ENCODE measurements at regions not wholly inside any gene's neighbourhood (a gene's known extent, or its start where the extent isn't known, plus 50 kb on each side); places are given as distances from the start of the nearest gene placed in this dataset.

- no peak overlapping the region for H3K4me3 ChIP-seq (ENCODE audit: low read depth, low read length)
- in situ Hi-C loops (cut with HindIII; ENCODE audit: low sequenced_read_pairs) = no loop called here
- no peak for DNase-seq (ENCODE audit: low read depth, low spot score)
- no peak for TF ChIP-seq CTCF (IDR thresholded peaks at IDR 0.05; ENCODE audit: low read depth, low read length)
These were observed 299.4 kb downstream of the TCERG1L start for GRCh38 chr10:131011936-131012640.

DNA sequence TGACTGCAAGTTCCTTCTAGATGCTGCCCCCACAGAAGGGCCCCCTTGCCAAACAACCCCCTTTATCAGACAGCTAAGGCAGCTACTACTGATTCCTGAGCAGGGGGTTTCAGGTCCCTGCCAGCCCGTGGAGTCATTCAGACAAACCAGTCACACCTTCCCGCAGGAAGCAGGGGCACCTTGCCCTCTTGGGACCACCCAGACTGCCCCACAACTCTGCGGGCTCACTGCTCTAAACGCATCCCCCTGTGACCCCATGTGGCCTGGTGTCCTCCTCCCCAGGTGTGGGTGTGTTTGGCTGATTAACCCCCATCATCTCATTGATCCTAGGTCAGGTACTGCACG is 298.9 kb downstream of the TCERG1L start:
- TF ChIP-seq CTCF (IDR thresholded peaks at IDR 0.05; ENCODE audit: low read depth, low read length) = no peak
- in situ Hi-C loops (cut with HindIII; ENCODE audit: low sequenced_read_pairs) = no loop called here
- DNase-seq (ENCODE audit: low read depth, low spot score) = no peak
- no peak overlapping the region for H3K4me3 ChIP-seq (ENCODE audit: low read depth, low read length)

- no peak for DNase-seq (ENCODE audit: low read depth, low spot score)
- no peak overlapping the region for H3K4me3 ChIP-seq (ENCODE audit: low read depth, low read length)
- TF ChIP-seq CTCF (IDR thresholded peaks at IDR 0.05; ENCODE audit: low read depth, low read length) = no peak
- in situ Hi-C loops (cut with HindIII; ENCODE audit: low sequenced_read_pairs) = no loop called here
These were observed 298.1 kb downstream of the TCERG1L start for GRCh38 chr10:131013281-131013912.

GRCh38 chr10:131014271-131014670 is 297.2 kb downstream of the TCERG1L start:
- DNase-seq (ENCODE audit: low read depth, low spot score) = no peak
- no peak overlapping the region for H3K4me3 ChIP-seq (ENCODE audit: low read depth, low read length)
- in situ Hi-C loops (cut with HindIII; ENCODE audit: low sequenced_read_pairs) = no loop called here
- TF ChIP-seq CTCF (IDR thresholded peaks at IDR 0.05; ENCODE audit: low read depth, low read length) = no peak

DNA sequence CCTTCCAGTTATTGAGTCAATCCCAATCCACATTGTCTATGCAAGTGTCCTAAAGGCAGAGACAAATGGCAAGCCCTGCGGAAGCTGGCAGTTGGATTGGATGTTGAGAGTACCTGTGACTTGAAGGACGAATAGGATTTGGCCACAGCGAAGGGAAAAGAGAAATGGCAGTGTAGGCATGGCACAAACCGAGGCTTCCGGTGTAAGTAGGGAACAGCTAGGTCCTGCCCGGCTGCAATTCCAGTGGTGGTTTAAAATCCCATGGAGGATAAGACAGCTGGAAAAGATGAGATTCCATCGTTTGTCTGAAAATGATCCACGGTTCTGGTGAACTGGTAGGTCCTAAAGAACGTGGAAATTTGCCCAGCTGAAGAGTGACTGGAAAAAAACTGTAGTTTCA is 296.2 kb downstream of the TCERG1L start:
- in situ Hi-C loops (cut with HindIII; ENCODE audit: low sequenced_read_pairs) = no loop called here
- no peak overlapping the region for H3K4me3 ChIP-seq (ENCODE audit: low read depth, low read length)
- no peak for DNase-seq (ENCODE audit: low read depth, low spot score)
- no peak for TF ChIP-seq CTCF (IDR thresholded peaks at IDR 0.05; ENCODE audit: low read depth, low read length)

DNA sequence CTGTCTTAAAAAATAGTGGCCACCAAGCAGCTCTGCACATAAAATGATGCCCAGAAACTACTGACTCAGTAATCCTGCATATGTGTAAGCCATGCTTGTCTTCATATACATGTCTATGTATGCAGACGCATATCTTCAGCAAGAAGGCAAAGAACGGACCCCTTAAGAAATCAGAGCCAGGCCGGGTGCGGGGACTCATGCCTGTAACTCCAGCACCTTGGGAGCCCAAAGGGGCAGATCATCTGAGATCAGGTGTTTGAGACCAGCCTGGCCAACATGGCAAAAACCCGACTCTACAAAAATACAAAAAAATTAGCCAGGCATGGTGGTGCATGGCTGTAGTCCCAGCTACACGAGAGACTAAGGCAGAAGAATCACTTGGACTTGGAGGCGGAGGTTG is 295.0 kb downstream of the TCERG1L start:
- TF ChIP-seq CTCF (IDR thresholded peaks at IDR 0.05; ENCODE audit: low read depth, low read length) = no peak
- DNase-seq (ENCODE audit: low read depth, low spot score) = no peak
- no peak overlapping the region for H3K4me3 ChIP-seq (ENCODE audit: low read depth, low read length)
- in situ Hi-C loops (cut with HindIII; ENCODE audit: low sequenced_read_pairs) = no loop called here
